ENCODE measurements at regions not wholly inside any gene's neighbourhood (a gene's known extent, or its start where the extent isn't known, plus 50 kb on each side); places are given as distances from the start of the nearest gene placed in this dataset.

- intact Hi-C loops (cut with DNase I; ENCODE audit: low total_unique reads) = loop anchor here (10.0 kb wide), 1 partner anchor 80 kb away; no protein-coding TSS in a partner anchor
- no peaks in the 10 kb centered on the region for H3K27me3 ChIP-seq
- H3K36me3 ChIP-seq = no peaks in the 10 kb centered on the region
- H3K9me3 ChIP-seq = no peaks in the 10 kb centered on the region
- H3K4me3 ChIP-seq = no peak overlapping the region
- H3K4me1 ChIP-seq = no peaks in the 10 kb centered on the region
- no peak for DNase-seq
- TF ChIP-seq, protein P1, sequence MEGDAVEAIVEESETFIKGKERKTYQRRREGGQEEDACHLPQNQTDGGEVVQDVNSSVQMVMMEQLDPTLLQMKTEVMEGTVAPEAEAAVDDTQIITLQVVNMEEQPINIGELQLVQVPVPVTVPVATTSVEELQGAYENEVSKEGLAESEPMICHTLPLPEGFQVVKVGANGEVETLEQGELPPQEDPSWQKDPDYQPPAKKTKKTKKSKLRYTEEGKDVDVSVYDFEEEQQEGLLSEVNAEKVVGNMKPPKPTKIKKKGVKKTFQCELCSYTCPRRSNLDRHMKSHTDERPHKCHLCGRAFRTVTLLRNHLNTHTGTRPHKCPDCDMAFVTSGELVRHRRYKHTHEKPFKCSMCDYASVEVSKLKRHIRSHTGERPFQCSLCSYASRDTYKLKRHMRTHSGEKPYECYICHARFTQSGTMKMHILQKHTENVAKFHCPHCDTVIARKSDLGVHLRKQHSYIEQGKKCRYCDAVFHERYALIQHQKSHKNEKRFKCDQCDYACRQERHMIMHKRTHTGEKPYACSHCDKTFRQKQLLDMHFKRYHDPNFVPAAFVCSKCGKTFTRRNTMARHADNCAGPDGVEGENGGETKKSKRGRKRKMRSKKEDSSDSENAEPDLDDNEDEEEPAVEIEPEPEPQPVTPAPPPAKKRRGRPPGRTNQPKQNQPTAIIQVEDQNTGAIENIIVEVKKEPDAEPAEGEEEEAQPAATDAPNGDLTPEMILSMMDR (IDR thresholded peaks at IDR 0.05) = no peak
- H3K27ac ChIP-seq = no peak overlapping the region
Measured at GRCh38 chr2:12805033-12805432, 88.3 kb downstream of the TRIB2 start.

GRCh38 chr2:12806549-12807242 lies 90.0 kb downstream of the TRIB2 start:
- no peak for DNase-seq
- Histone ChIP-seq H3K27ac (no peak overlapping the region), H3K4me1 (no peaks in the 10 kb centered on the region)

DNA sequence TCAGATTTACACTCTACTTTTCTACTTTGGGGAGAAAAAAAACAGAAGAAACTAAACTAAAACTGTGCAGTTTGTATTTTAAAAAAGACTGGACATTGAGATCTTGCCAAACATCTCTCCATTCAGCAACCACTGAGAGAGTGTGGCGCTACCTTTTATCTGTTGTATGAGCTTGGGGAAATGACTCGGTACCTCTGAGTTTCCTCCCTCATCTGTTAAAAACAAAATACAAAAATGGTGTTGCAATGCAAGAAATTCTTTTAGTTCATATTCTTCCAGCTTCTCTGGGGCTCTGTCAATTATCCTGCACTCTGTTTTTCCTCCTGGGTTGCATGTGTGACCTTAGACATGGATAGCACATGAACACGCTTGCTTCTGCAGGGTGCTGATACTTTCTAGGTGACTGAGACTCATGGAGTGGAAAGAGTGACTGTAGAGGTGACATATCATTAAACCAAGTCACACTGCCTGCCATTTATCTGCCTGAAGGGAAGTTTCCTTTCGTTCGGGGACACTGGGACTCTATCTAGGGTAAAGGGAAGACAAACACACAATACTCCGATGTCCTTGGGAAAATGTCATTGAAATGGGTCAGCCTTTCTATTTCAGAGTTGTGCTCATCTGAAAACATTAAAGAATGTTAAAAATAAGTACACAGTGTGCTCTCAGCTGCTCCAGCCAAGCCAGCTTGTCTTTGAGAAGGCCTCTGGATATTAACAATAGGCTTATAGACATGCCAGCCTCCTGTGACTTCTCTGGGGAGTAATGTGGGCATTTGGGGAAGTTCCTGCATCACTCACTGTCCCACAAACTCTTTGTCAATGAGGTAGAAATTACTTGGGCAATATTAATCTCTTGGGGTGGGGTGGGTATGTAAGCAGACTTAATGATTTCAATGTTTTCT lies 91.4 kb downstream of the TRIB2 start:
- intact Hi-C loops (cut with DNase I; ENCODE audit: low total_unique reads) = loop anchor here (10.0 kb wide), 1 partner anchor 83 kb away; no protein-coding TSS in a partner anchor
- Histone ChIP-seq H3K27me3 (no peaks in the 10 kb centered on the region), H3K36me3 (no peaks in the 10 kb centered on the region), H3K4me1 (no peaks in the 10 kb centered on the region), H3K4me3 (no peak overlapping the region), H3K27ac (peak overlapping the region in 1 of 2 donors; percentile 8), H3K9me3 (no peaks in the 10 kb centered on the region)
- no peak for DNase-seq
- TF ChIP-seq, protein P1 (IDR thresholded peaks at IDR 0.05) = no peak

More at GRCh38 chr2:12806549-12807242, 90.0 kb downstream of the TRIB2 start:
- intact Hi-C loops (cut with DNase I; ENCODE audit: low total_unique reads) = loop anchor here (10.0 kb wide), 1 partner anchor 82 kb away; no protein-coding TSS in a partner anchor
- H3K4me3 ChIP-seq = no peak overlapping the region
- H3K9me3 ChIP-seq = no peaks in the 10 kb centered on the region
- TF ChIP-seq, protein P1 (IDR thresholded peaks at IDR 0.05) = no peak
- H3K27me3 ChIP-seq = no peaks in the 10 kb centered on the region
- no peaks in the 10 kb centered on the region for H3K36me3 ChIP-seq

DNA sequence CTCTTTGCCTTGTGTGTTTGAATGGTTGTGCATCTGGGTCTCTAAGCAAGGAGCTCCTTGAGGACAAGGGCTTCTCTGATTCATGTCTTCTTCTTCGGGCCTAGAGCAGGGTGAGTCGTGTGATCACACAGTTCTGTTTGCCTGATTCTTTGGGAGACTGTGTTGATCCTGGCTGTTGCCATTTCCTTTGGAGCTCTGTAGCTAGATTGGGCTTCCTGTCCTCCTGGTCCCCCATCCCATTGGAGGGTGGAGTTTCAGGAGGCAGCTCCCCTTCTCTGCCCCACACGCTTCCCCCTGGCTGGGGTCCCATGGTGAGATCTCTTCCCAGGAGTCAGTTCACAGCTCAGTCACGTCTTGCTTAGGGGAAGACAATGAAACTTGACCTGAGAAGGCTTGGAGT lies 92.8 kb downstream of the TRIB2 start:
- Histone ChIP-seq H3K4me1 (no peaks in the 10 kb centered on the region), H3K27me3 (no peaks in the 10 kb centered on the region), H3K27ac (no peak overlapping the region), H3K9me3 (no peaks in the 10 kb centered on the region), H3K4me3 (no peak overlapping the region), H3K36me3 (no peaks in the 10 kb centered on the region)
- intact Hi-C loops (cut with DNase I; ENCODE audit: low total_unique reads) = loop anchor here (10.0 kb wide), 1 partner anchor 85 kb away; no protein-coding TSS in a partner anchor
- TF ChIP-seq, protein P1 (IDR thresholded peaks at IDR 0.05) = no peak
- no peak for DNase-seq

DNA sequence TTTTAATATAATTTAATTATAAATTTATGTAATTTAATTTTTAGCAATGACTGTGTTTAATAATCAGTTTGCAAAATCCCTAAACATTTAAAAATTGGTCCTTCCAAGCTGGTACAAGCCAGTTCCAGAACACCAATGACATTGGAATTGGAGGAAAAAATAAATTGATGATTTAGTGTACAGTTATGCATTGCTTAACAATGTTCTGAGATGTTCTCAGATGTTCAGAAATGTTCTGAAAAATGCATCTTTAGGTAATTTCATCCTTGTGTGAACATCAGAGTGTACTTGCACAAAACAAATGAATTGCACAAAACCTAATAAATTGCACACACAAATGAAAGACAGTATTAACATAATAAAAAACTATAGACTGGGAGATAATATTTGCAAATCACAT lies 95.2 kb downstream of the TRIB2 start:
- no peak for DNase-seq
- H3K4me1 ChIP-seq = no peaks in the 10 kb centered on the region
- H3K27ac ChIP-seq = no peak overlapping the region
- H3K36me3 ChIP-seq = no peaks in the 10 kb centered on the region
- no peaks in the 10 kb centered on the region for H3K9me3 ChIP-seq
- no peak overlapping the region for H3K4me3 ChIP-seq
- TF ChIP-seq, protein P1 (IDR thresholded peaks at IDR 0.05) = no peak
- intact Hi-C loops (cut with DNase I; ENCODE audit: low total_unique reads) = no loop called here
- H3K27me3 ChIP-seq = no peaks in the 10 kb centered on the region

Data from tibial artery (tissue), 4 donors.